ENCODE measurements at regions not wholly inside any gene's neighbourhood (a gene's known extent, or its start where the extent isn't known, plus 50 kb on each side); places are given as distances from the start of the nearest gene placed in this dataset.
"Not testable (repeated sequence)": the region's sequence is repeated elsewhere in the genome, so short reads cannot be mapped to it uniquely, and the experiment has no call there.

DNA sequence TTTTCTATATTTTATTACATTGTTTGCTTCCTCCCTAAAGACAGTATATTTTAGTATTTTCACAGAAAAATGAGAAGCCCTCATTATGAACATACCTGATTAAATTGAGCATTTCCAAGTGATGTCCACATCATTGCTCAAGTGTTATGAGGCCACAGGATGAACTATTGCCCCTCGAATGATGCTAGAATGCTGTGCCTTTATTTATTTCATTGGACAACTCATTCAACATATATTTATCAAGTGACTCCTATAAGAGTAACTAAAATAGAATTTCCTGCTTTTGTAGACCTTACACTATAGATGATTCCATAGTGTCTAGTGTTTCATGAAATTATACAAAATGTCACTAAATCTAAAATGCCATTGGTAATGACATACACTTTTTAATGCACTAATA, 187.8 kb upstream of the NOTCH2NLA start:
- TF ChIP-seq, protein P1, sequence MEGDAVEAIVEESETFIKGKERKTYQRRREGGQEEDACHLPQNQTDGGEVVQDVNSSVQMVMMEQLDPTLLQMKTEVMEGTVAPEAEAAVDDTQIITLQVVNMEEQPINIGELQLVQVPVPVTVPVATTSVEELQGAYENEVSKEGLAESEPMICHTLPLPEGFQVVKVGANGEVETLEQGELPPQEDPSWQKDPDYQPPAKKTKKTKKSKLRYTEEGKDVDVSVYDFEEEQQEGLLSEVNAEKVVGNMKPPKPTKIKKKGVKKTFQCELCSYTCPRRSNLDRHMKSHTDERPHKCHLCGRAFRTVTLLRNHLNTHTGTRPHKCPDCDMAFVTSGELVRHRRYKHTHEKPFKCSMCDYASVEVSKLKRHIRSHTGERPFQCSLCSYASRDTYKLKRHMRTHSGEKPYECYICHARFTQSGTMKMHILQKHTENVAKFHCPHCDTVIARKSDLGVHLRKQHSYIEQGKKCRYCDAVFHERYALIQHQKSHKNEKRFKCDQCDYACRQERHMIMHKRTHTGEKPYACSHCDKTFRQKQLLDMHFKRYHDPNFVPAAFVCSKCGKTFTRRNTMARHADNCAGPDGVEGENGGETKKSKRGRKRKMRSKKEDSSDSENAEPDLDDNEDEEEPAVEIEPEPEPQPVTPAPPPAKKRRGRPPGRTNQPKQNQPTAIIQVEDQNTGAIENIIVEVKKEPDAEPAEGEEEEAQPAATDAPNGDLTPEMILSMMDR (IDR thresholded peaks at IDR 0.05) = not testable (repeated sequence)
- not testable (repeated sequence) for TF ChIP-seq POLR2A, EP300, POLR2AphosphoS5 (IDR thresholded peaks at IDR 0.05)

Measured in upper lobe of left lung (tissue), 4 donors.